K562 (cell line): ENCODE measurements at regions not wholly inside any gene's neighbourhood (a gene's known extent, or its start where the extent isn't known, plus 50 kb on each side); places are given as distances from the start of the nearest gene placed in this dataset.

ENCODE experiments used
- ATAC-seq: fragments of 200-7000 bp; cut with Tn5 transposase; 3 replicates; pipeline ENCODE4 v1.9.1; 2020; ENCODE audit warnings: moderate library complexity
- BruUV-seq: library from RNA; stranded (reverse); fragments of 400-500 nt; replicated peaks from 2 replicates; lab custom pipeline; 2021; lab: Mats Ljungman, UMichigan
- CTCF ChIA-PET: fragments of 300-600 bp; formaldehyde crosslinking; extraction: SDS; loops from one replicate; lab custom pipeline; 2021; ENCODE audit warnings: low intra/inter-chr PET ratio; lab: Yijun Ruan, JAX
- POLR2A ChIA-PET: fragments of 300-600, 350-650 bp; sonication (Branson Sonifier 250); formaldehyde crosslinking; extraction: SDS; loops from one replicate; lab custom pipeline; 2021; ENCODE audit warnings: antibody characterized with exemption, inconsistent platforms; lab: Yijun Ruan, JAX
- DNase-seq, 4 experiments: peaks; one replicate each; pipeline versions ENCODE4 v3.0.0 to v3.0.0-alpha.2; 2011 to 2018; ENCODE audit warnings: low spot score in 3 of 4, mixed read lengths in 3 of 4; ENCODE audit errors: extremely low read depth in 1 of 4
- FAIRE-seq: peaks from 2 replicates; lab custom pipeline; 2011; peaks lifted over from hg19 to GRCh38; lab: Jason Lieb, UNC
- H2AFZ ChIP-seq: 2 replicates; pipeline ENCODE4 v1.6.0; 2011; ENCODE audit warnings: low read depth, low read length, control low read depth, inconsistent platforms
- H3K27ac ChIP-seq: fragments of 200-600 bp; 3 replicates; pipeline ENCODE4 v1.8.0; 2011; ENCODE audit warnings: low read depth, mild to moderate bottlenecking, control low read depth, inconsistent platforms, low read length, moderate library complexity, mixed read lengths; ENCODE audit errors: extremely low read depth
- H3K27me3 ChIP-seq, 2 experiments: fragments of 300-600 bp in 1 of 2; 2 replicates in 1 of 2; 3 replicates in 1 of 2; pipeline versions ENCODE4 v1.6.0 to v1.8.0; 2011; ENCODE audit warnings: inconsistent platforms in 2 of 2, low read length in 2 of 2, mild to moderate bottlenecking in 1 of 2, mixed read lengths in 1 of 2, moderate library complexity in 1 of 2; ENCODE audit not compliant: control insufficient read depth in 2 of 2, insufficient read depth in 2 of 2
- H3K36me3 ChIP-seq: fragments of 300-600 bp; 3 replicates; pipeline ENCODE4 v1.8.0; 2011; ENCODE audit warnings: mild to moderate bottlenecking, low read length, inconsistent platforms; ENCODE audit not compliant: control insufficient read depth, insufficient read depth
- H3K4me1 ChIP-seq, 2 experiments: fragments of 200-600 bp in 1 of 2; replicated peaks in 1 of 2; 2 replicates in 1 of 2; 3 replicates in 1 of 2; pipeline versions ENCODE4 v1.5.1 to v1.8.0; 2011; ENCODE audit warnings: inconsistent platforms in 2 of 2, low read length in 2 of 2, mild to moderate bottlenecking in 1 of 2, mixed read lengths in 1 of 2, moderate library complexity in 1 of 2; ENCODE audit not compliant: control insufficient read depth in 2 of 2, insufficient read depth in 2 of 2
- H3K4me2 ChIP-seq: 2 replicates; pipeline ENCODE4 v1.6.1; 2011; ENCODE audit warnings: low read length, control low read depth, inconsistent platforms, mixed read lengths; ENCODE audit not compliant: insufficient read depth
- H3K4me3 ChIP-seq: fragments of 200-600 bp; sonication (generic), shearing (Covaris generic); 2 replicates; pipeline ENCODE4 v1.5.1; 2016; ENCODE audit warnings: control low read depth, inconsistent platforms
- H3K79me2 ChIP-seq: fragments of 200-600 bp; 3 replicates; pipeline ENCODE4 v1.8.0; 2011; ENCODE audit warnings: low read length, inconsistent platforms; ENCODE audit not compliant: control insufficient read depth, insufficient read depth
- H3K9ac ChIP-seq, 2 experiments: 2 replicates each; pipeline versions ENCODE4 v1.6.0 to v1.6.1; 2011; ENCODE audit warnings: low read depth in 2 of 2, low read length in 2 of 2, control low read depth in 1 of 2, inconsistent platforms in 1 of 2, mild to moderate bottlenecking in 1 of 2, mixed read lengths in 1 of 2; ENCODE audit not compliant: insufficient read depth in 1 of 2
- H3K9me1 ChIP-seq: one replicate; pipeline ENCODE4 v1.6.0; 2011; ENCODE audit warnings: inconsistent platforms, mild to moderate bottlenecking, low read length, moderate library complexity; ENCODE audit not compliant: control insufficient read depth, insufficient read depth
- H3K9me3 ChIP-seq: replicated peaks from 2 replicates; pipeline ENCODE4 v1.5.1; 2011; ENCODE audit warnings: low read depth, low read length, inconsistent platforms; ENCODE audit not compliant: control insufficient read depth, insufficient read depth
- H4K20me1 ChIP-seq: replicated peaks from 2 replicates; pipeline ENCODE4 v1.6.1; 2011; ENCODE audit warnings: low read length, inconsistent platforms, mixed read lengths; ENCODE audit not compliant: control insufficient read depth, insufficient read depth
- CBX1 ChIP-seq: sonication (generic); IDR thresholded peaks from 2 replicates; pipeline ENCODE4 v1.6.1; 2016; ENCODE audit warnings: antibody characterized with exemption, low read depth, mild to moderate bottlenecking
- E2F6 ChIP-seq, 2 experiments: IDR thresholded peaks; 2 replicates each; pipeline ENCODE4 v1.6.1; 2011; ENCODE audit warnings: borderline replicate concordance in 1 of 2, control low read depth in 1 of 2, low read depth in 1 of 2, low read length in 1 of 2, mild to moderate bottlenecking in 1 of 2, mixed read lengths in 1 of 2, moderate library complexity in 1 of 2; ENCODE audit not compliant: insufficient read depth in 1 of 2, insufficient read length in 1 of 2, poor library complexity in 1 of 2, severe bottlenecking in 1 of 2; ENCODE audit errors: extremely low read depth in 1 of 2
- FOXJ3 ChIP-seq: sonication (generic); formaldehyde crosslinking; IDR thresholded peaks from 2 replicates; pipeline ENCODE4 v1.4.0; 2020; ENCODE audit warnings: mild to moderate bottlenecking, missing genetic modification reagents
- GATAD2B ChIP-seq: fragments of 450-650 bp; IDR thresholded peaks from 2 replicates; pipeline ENCODE4 v1.6.1; 2017; ENCODE audit warnings: mild to moderate bottlenecking, borderline replicate concordance
- HOXB6 ChIP-seq: fragments of 250-450 bp; sonication (Bioruptor Pico); IDR thresholded peaks from 2 replicates; pipeline ENCODE4 v1.5.1; 2022; ENCODE audit warnings: mild to moderate bottlenecking, borderline replicate concordance
- IRF1 ChIP-seq: sonication (generic); formaldehyde crosslinking; IDR thresholded peaks from 2 replicates; pipeline ENCODE4 v1.8.0; 2022; ENCODE audit warnings: missing genetic modification reagents, mild to moderate bottlenecking, borderline replicate concordance
- PTTG1 ChIP-seq: fragments of 450-650 bp; IDR thresholded peaks from 2 replicates; pipeline ENCODE4 v1.6.1; 2016; ENCODE audit warnings: low read depth, mild to moderate bottlenecking, missing genetic modification characterization, missing compliant biosample characterization
- SMARCA5 ChIP-seq: fragments of 450-650 bp; IDR thresholded peaks from 2 replicates; pipeline ENCODE4 v1.6.1; 2016
- THRAP3 ChIP-seq: fragments of 450-650 bp; IDR thresholded peaks from 2 replicates; pipeline ENCODE4 v1.6.1; 2016; ENCODE audit warnings: mild to moderate bottlenecking, inconsistent platforms, borderline replicate concordance
- ZBTB5 ChIP-seq: fragments of 450-650 bp; IDR thresholded peaks from 2 replicates; pipeline ENCODE4 v1.6.1; 2017; ENCODE audit warnings: antibody characterized with exemption
- ZNF217 ChIP-seq: sonication (generic); formaldehyde crosslinking; IDR thresholded peaks from 2 replicates; pipeline ENCODE4 v1.8.0; 2022; ENCODE audit warnings: mild to moderate bottlenecking, missing genetic modification reagents
- WGBS: fragments of 100-300 bp; shearing (Covaris generic); methylation state at CpG from one replicate; pipeline ENCODE4 v1.1.6; 2016; ENCODE audit warnings: low coverage, mixed read lengths; ENCODE audit not compliant: insufficient coverage; ENCODE audit errors: missing lambda C conversion rate; 5-methylcytosine and 5-hydroxymethylcytosine counted together
- in situ Hi-C: fragments of 300-500 bp; cut with MboI; formaldehyde crosslinking; loops from 4 replicates; pipeline ENCODE4 v1.15.0; 2018; ENCODE audit warnings: inconsistent platforms, mixed read lengths
- intact Hi-C: fragments of 100-400 bp; cut with micrococcal nuclease; formaldehyde crosslinking; loops from 2 replicates; pipeline ENCODE4 v1.14.2; 2022

- TF ChIP-seq HOXB6 (CRISPR knock-in tag) (no peak), IRF1 (CRISPR knock-in tag) (no peak), ZNF217 (CRISPR knock-in tag) (no peak), PTTG1 (tag) (no peak), ZBTB5 (no peak)
Measured at GRCh38 chr5:92559331-92559730, 1021.7 kb downstream of the NR2F1-AS1 start (continued).

GRCh38 chr5:92556747-92557146 is 1024.3 kb downstream of the NR2F1-AS1 start:
- H2AFZ ChIP-seq = no peak overlapping the region
- no peaks in the 10 kb centered on the region for H3K27me3 ChIP-seq
- ATAC-seq (no peak), DNase-seq (no peak), FAIRE-seq (no peak)
- no peaks in the 10 kb centered on the region for H3K36me3 ChIP-seq
- H3K27ac ChIP-seq = no peak overlapping the region
- H3K4me3 ChIP-seq = no peak overlapping the region
- no peak for TF ChIP-seq FOXJ3 (CRISPR knock-in tag)
- no peak for TF ChIP-seq E2F6 (IDR thresholded peaks at IDR 0.05; ENCODE audit: borderline replicate concordance in 1 of 2, extremely low read depth in 1 of 2, insufficient read depth in 1 of 2, insufficient read length in 1 of 2, low read depth in 1 of 2, low read length in 1 of 2, poor library complexity in 1 of 2, severe bottlenecking in 1 of 2)
- TF ChIP-seq GATAD2B = no peak
- TF ChIP-seq SMARCA5 = no peak
- no peak for TF ChIP-seq CBX1
- no peak for TF ChIP-seq THRAP3
- no peaks in the 10 kb centered on the region for H3K4me1 ChIP-seq
- BruUV-seq = no TSS peak
- no peak overlapping the region for H3K4me2 ChIP-seq
- ChIA-PET CTCF (no interaction called here), POLR2A (no interaction called here)
- H3K9me1 ChIP-seq = no peaks in the 10 kb centered on the region
- no peaks in the 10 kb centered on the region for H3K79me2 ChIP-seq
- intact Hi-C loops (no loop called here), in situ Hi-C loops (no loop called here)
- no peak overlapping the region for H3K9ac ChIP-seq
- 0% methylated on average over 1 of the region's 1 CpG for WGBS
- peaks cover 2% of the 10 kb centered on the region; the same call in 1 of the 2 replicates for H3K9me3 ChIP-seq
- H4K20me1 ChIP-seq = no peaks in the 10 kb centered on the region
